ENCODE measurements at regions not wholly inside any gene's neighbourhood (a gene's known extent, or its start where the extent isn't known, plus 50 kb on each side); places are given as distances from the start of the nearest gene placed in this dataset.

DNA sequence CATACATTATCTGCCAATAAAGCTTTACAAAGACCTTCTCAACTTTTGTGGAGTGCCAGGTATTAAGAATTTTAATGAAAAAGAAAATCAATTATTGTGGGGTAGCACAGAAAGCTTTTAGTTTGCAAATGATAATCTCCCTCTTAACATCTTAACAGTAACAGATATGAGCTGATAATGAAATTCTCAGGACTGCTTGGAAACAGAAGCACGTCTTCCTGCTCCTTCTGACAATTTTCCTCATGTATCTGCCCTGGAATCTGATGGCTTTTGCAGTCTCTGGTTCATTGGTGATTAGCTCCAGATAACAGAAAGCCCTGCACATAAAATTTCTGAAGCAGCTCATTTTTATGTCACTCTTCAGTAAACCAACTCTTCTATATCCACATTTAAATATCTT is 432.4 kb upstream of the PDZRN3 start:
- TF ChIP-seq EZH2 (optimal IDR thresholded peaks at IDR 0.05; ENCODE audit: low read depth, low read length) (no peak), EZH2phosphoT487 (IDR thresholded peaks at IDR 0.05; ENCODE audit: low read length) (no peak)
- no peaks in the 10 kb centered on the region for H3K79me2 ChIP-seq (ENCODE audit: low read length)
- H3K27me3 ChIP-seq (replicated peaks; ENCODE audit: insufficient read depth, low read length): no peaks in the 10 kb centered on the region
- H4K20me1 ChIP-seq (ENCODE audit: insufficient read depth, low read length): no peaks in the 10 kb centered on the region
- no peak overlapping the region for H3K27ac ChIP-seq (ENCODE audit: low read length)
- no peaks in the 10 kb centered on the region for H3K4me1 ChIP-seq (ENCODE audit: low read length)
- H3K4me2 ChIP-seq (ENCODE audit: low read depth, low read length): no peak overlapping the region
- no peak overlapping the region for H3K4me3 ChIP-seq (ENCODE audit: low read length)
- H3K9me2 ChIP-seq (replicated peaks; ENCODE audit: insufficient read depth, low read length): no peaks in the 10 kb centered on the region
- no peaks in the 10 kb centered on the region for H3K9me3 ChIP-seq (replicated peaks; ENCODE audit: insufficient read depth, low read length)
- H3F3A ChIP-seq (ENCODE audit: insufficient read depth, low read length): no peaks in the 10 kb centered on the region
- H3K36me3 ChIP-seq (replicated peaks; ENCODE audit: insufficient read depth, low read length): no peaks in the 10 kb centered on the region
- H2AFZ ChIP-seq (ENCODE audit: low read length): no peak overlapping the region
- no peak for DNase-seq
- no peak overlapping the region for H3K9ac ChIP-seq (ENCODE audit: low read length)

DNA sequence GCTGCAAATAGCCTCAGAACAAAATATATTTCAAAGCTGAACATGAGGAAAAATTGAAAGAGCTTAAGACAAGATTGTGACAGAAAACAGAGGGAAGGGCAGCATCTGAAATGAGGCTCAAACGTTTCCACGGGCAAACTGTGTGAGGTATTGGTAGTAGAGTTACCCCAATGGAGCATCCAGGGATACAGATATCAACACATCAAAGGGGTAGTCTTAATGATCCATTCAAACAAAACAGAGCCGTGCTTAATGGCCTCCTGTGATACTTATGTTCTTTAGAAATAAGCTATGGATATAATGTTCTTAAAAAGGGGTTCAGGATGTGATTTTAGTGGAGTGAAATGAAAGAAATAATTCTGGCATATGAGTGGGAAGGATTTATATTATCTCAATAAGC is 430.3 kb upstream of the PDZRN3 start:
- Histone ChIP-seq H3K79me2 (ENCODE audit: low read length) (no peaks in the 10 kb centered on the region), H3K4me1 (ENCODE audit: low read length) (no peaks in the 10 kb centered on the region), H3K9me3 (replicated peaks; ENCODE audit: insufficient read depth, low read length) (no peaks in the 10 kb centered on the region), H3K9ac (ENCODE audit: low read length) (no peak overlapping the region), H2AFZ (ENCODE audit: low read length) (no peak overlapping the region), H3K9me2 (replicated peaks; ENCODE audit: insufficient read depth, low read length) (no peaks in the 10 kb centered on the region), H4K20me1 (ENCODE audit: insufficient read depth, low read length) (no peaks in the 10 kb centered on the region), H3K27me3 (replicated peaks; ENCODE audit: insufficient read depth, low read length) (no peaks in the 10 kb centered on the region), H3K27ac (ENCODE audit: low read length) (no peak overlapping the region), H3F3A (ENCODE audit: insufficient read depth, low read length) (no peaks in the 10 kb centered on the region), H3K4me2 (ENCODE audit: low read depth, low read length) (no peak overlapping the region), H3K4me3 (ENCODE audit: low read length) (no peak overlapping the region), H3K36me3 (replicated peaks; ENCODE audit: insufficient read depth, low read length) (no peaks in the 10 kb centered on the region)
- TF ChIP-seq EZH2 (optimal IDR thresholded peaks at IDR 0.05; ENCODE audit: low read depth, low read length) (no peak), EZH2phosphoT487 (IDR thresholded peaks at IDR 0.05; ENCODE audit: low read length) (no peak)
- TF ChIP-seq, protein P1, sequence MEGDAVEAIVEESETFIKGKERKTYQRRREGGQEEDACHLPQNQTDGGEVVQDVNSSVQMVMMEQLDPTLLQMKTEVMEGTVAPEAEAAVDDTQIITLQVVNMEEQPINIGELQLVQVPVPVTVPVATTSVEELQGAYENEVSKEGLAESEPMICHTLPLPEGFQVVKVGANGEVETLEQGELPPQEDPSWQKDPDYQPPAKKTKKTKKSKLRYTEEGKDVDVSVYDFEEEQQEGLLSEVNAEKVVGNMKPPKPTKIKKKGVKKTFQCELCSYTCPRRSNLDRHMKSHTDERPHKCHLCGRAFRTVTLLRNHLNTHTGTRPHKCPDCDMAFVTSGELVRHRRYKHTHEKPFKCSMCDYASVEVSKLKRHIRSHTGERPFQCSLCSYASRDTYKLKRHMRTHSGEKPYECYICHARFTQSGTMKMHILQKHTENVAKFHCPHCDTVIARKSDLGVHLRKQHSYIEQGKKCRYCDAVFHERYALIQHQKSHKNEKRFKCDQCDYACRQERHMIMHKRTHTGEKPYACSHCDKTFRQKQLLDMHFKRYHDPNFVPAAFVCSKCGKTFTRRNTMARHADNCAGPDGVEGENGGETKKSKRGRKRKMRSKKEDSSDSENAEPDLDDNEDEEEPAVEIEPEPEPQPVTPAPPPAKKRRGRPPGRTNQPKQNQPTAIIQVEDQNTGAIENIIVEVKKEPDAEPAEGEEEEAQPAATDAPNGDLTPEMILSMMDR (IDR thresholded peaks at IDR 0.05; ENCODE audit: low read length): no peak
- no peak for DNase-seq

DNA sequence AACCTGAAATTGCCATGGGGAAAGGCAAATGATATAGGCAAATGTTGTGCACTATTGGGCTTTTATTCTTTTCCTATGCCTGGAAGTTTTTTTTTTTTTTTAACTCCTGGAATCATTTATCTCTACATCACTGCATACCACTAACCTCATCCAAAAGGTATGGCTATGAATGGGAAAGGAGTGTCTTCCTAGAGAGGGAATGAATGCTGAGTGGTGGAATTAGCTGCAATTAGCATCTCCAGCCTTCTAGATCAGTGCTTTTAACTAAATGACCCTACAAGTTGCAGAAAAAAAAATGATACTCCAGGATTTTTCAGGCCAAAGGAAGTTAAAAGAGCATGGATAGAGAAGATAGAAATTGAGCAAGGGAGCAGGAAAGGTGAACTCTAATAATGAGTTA is 429.8 kb upstream of the PDZRN3 start:
- H3K9ac ChIP-seq (ENCODE audit: low read length): no peak overlapping the region
- H3K79me2 ChIP-seq (ENCODE audit: low read length): no peaks in the 10 kb centered on the region
- H2AFZ ChIP-seq (ENCODE audit: low read length): no peak overlapping the region
- H3K4me2 ChIP-seq (ENCODE audit: low read depth, low read length): no peak overlapping the region
- no peaks in the 10 kb centered on the region for H3K9me2 ChIP-seq (replicated peaks; ENCODE audit: insufficient read depth, low read length)
- H3K27ac ChIP-seq (ENCODE audit: low read length): no peak overlapping the region
- no peak for TF ChIP-seq EZH2phosphoT487 (IDR thresholded peaks at IDR 0.05; ENCODE audit: low read length)
- TF ChIP-seq, protein P1 (IDR thresholded peaks at IDR 0.05; ENCODE audit: low read length): no peak
- no peaks in the 10 kb centered on the region for H3K9me3 ChIP-seq (replicated peaks; ENCODE audit: insufficient read depth, low read length)
- no peaks in the 10 kb centered on the region for H4K20me1 ChIP-seq (ENCODE audit: insufficient read depth, low read length)
- H3K27me3 ChIP-seq (replicated peaks; ENCODE audit: insufficient read depth, low read length): no peaks in the 10 kb centered on the region
- DNase-seq: no peak
- H3K4me3 ChIP-seq (ENCODE audit: low read length): no peak overlapping the region
- H3K36me3 ChIP-seq (replicated peaks; ENCODE audit: insufficient read depth, low read length): no peaks in the 10 kb centered on the region
- H3K4me1 ChIP-seq (ENCODE audit: low read length): no peaks in the 10 kb centered on the region
- H3F3A ChIP-seq (ENCODE audit: insufficient read depth, low read length): no peaks in the 10 kb centered on the region

- H3K79me2 ChIP-seq (ENCODE audit: low read length): no peaks in the 10 kb centered on the region
- no peaks in the 10 kb centered on the region for H3K9me3 ChIP-seq (replicated peaks; ENCODE audit: insufficient read depth, low read length)
- no peak overlapping the region for H3K4me3 ChIP-seq (ENCODE audit: low read length)
- H3K27ac ChIP-seq (ENCODE audit: low read length): no peak overlapping the region
- H2AFZ ChIP-seq (ENCODE audit: low read length): no peak overlapping the region
- DNase-seq: no peak
- no peaks in the 10 kb centered on the region for H3K4me1 ChIP-seq (ENCODE audit: low read length)
- H3F3A ChIP-seq (ENCODE audit: insufficient read depth, low read length): no peaks in the 10 kb centered on the region
- no peaks in the 10 kb centered on the region for H3K36me3 ChIP-seq (replicated peaks; ENCODE audit: insufficient read depth, low read length)
- H3K9ac ChIP-seq (ENCODE audit: low read length): no peak overlapping the region
- no peak overlapping the region for H3K4me2 ChIP-seq (ENCODE audit: low read depth, low read length)
- H3K9me2 ChIP-seq (replicated peaks; ENCODE audit: insufficient read depth, low read length): no peaks in the 10 kb centered on the region
- no peak for TF ChIP-seq EZH2 (optimal IDR thresholded peaks at IDR 0.05; ENCODE audit: low read depth, low read length)
- TF ChIP-seq, protein P1 (IDR thresholded peaks at IDR 0.05; ENCODE audit: low read length): no peak
- TF ChIP-seq EZH2phosphoT487 (IDR thresholded peaks at IDR 0.05; ENCODE audit: low read length): no peak
- no peaks in the 10 kb centered on the region for H3K27me3 ChIP-seq (replicated peaks; ENCODE audit: insufficient read depth, low read length)
- H4K20me1 ChIP-seq (ENCODE audit: insufficient read depth, low read length): no peaks in the 10 kb centered on the region
These were observed 429.3 kb upstream of the PDZRN3 start for GRCh38 chr3:74053970-74054516.
